SIG-M5 (cell line): ENCODE measurements at regions not wholly inside any gene's neighbourhood (a gene's known extent, or its start where the extent isn't known, plus 50 kb on each side); places are given as distances from the start of the nearest gene placed in this dataset.
"Not testable (repeated sequence)": the region's sequence is repeated elsewhere in the genome, so short reads cannot be mapped to it uniquely, and the experiment has no call there.

ENCODE experiments used
- DNase-seq: peaks from one replicate; lab custom pipeline; 2025; lab: John Stamatoyannopoulos, UW

- DNase-seq = no peak
Measured at GRCh38 chr1:178020968-178021640, 51.2 kb upstream of the SEC16B start.

- no peak for DNase-seq
Measured at GRCh38 chr1:178021950-178022349, 52.1 kb upstream of the SEC16B start.

- no peak for DNase-seq
Measured at GRCh38 chr1:178023181-178023618, 53.3 kb upstream of the SEC16B start.

- no peak for DNase-seq
Measured at GRCh38 chr1:178024504-178024903, 54.6 kb upstream of the SEC16B start.

GRCh38 chr1:178025613-178026356, 55.9 kb upstream of the SEC16B start:
- DNase-seq = no peak

GRCh38 chr1:178028841-178029481, 59.1 kb upstream of the SEC16B start:
- no peak for DNase-seq

GRCh38 chr1:178030467-178030866, 60.6 kb upstream of the SEC16B start:
- no peak for DNase-seq

- peak; percentile 37 for DNase-seq
Measured at GRCh38 chr1:178031856-178032320, 62.0 kb upstream of the RASAL2 start.

- DNase-seq = no peak
Measured at GRCh38 chr1:178033019-178033418, 60.9 kb upstream of the RASAL2 start.

- DNase-seq = no peak
Measured at GRCh38 chr1:178034676-178035075, 59.2 kb upstream of the RASAL2 start.

GRCh38 chr1:178036090-178036489, 57.8 kb upstream of the RASAL2 start:
- DNase-seq = no peak

GRCh38 chr1:178037510-178038253, 56.2 kb upstream of the RASAL2 start:
- DNase-seq = no peak

GRCh38 chr1:178038372-178038771, 55.5 kb upstream of the RASAL2 start:
- no peak for DNase-seq

- no peak for DNase-seq
Measured at GRCh38 chr1:178039891-178040290, 54.0 kb upstream of the RASAL2 start.

GRCh38 chr1:178043940-178044339, 50.0 kb upstream of the RASAL2 start:
- DNase-seq = not testable (repeated sequence)
